CD4-positive, alpha-beta memory T cell (primary cell): ENCODE measurements at regions not wholly inside any gene's neighbourhood (a gene's known extent, or its start where the extent isn't known, plus 50 kb on each side); places are given as distances from the start of the nearest gene placed in this dataset.

Experiments used
- CTCF ChIA-PET: fragments of 350-600 bp; sonication (Branson Sonifier 250); formaldehyde crosslinking; loops from one replicate; lab custom pipeline; 2021; ENCODE audit warnings: inconsistent platforms; ENCODE audit not compliant: partially characterized antibody; lab: Charles Lee
- POLR2A ChIA-PET: fragments of 350-600 bp; sonication (Branson Sonifier 250); formaldehyde crosslinking; loops from one replicate; lab custom pipeline; 2021; ENCODE audit not compliant: partially characterized antibody; lab: Charles Lee
- DNase-seq, 5 donors: peaks; one replicate each; pipeline versions ENCODE4 v3.0.0 to v3.0.0-alpha.2; 2020 to 2022; ENCODE audit warnings: mixed read lengths in 1 of 5
- H3K27ac ChIP-seq: one replicate; pipeline ENCODE4 v1.7.0; 2013; ENCODE audit warnings: low read depth, low read length
- H3K27me3 ChIP-seq: 2 replicates; pipeline ENCODE4 v1.7.0; 2013; ENCODE audit warnings: mild to moderate bottlenecking, low read length, moderate library complexity; ENCODE audit not compliant: insufficient read depth
- H3K36me3 ChIP-seq: 2 replicates; pipeline ENCODE4 v1.7.0; 2013; ENCODE audit warnings: mild to moderate bottlenecking, low read length, moderate library complexity; ENCODE audit not compliant: insufficient read depth
- H3K4me1 ChIP-seq: 2 replicates; pipeline ENCODE4 v1.7.0; 2013; ENCODE audit warnings: mild to moderate bottlenecking, low read length, moderate library complexity; ENCODE audit not compliant: insufficient read depth
- H3K4me3 ChIP-seq, 2 donors: one replicate each; pipeline ENCODE4 v1.7.0; 2013; ENCODE audit warnings: low read length in 2 of 2, mild to moderate bottlenecking in 1 of 2
- H3K9me3 ChIP-seq, 2 donors: one replicate each; pipeline ENCODE4 v1.7.0; 2013; ENCODE audit warnings: low read length in 2 of 2, control low read depth in 1 of 2; ENCODE audit not compliant: control insufficient read depth in 1 of 2
- H3K27ac Mint-ChIP-seq, 7 donors: one replicate each; pipeline ENCODE4 v1.8.0; 2020 to 2021; ENCODE audit warnings: mixed read lengths in 7 of 7, mild to moderate bottlenecking in 6 of 7, inconsistent platforms in 3 of 7, moderate library complexity in 3 of 7
- H3K27me3 Mint-ChIP-seq, 2 donors: one replicate each; pipeline ENCODE4 v1.8.0; 2020 to 2021; ENCODE audit warnings: mixed read lengths in 2 of 2
- H3K36me3 Mint-ChIP-seq, 2 donors: one replicate each; pipeline ENCODE4 v1.8.0; 2020 to 2021; ENCODE audit warnings: mixed read lengths in 2 of 2, inconsistent platforms in 1 of 2, mild to moderate bottlenecking in 1 of 2
- H3K4me1 Mint-ChIP-seq, 4 donors: one replicate each; pipeline ENCODE4 v1.8.0; 2020 to 2021; ENCODE audit warnings: mixed read lengths in 4 of 4, mild to moderate bottlenecking in 1 of 4
- H3K4me3 Mint-ChIP-seq, 8 donors: one replicate each; pipeline ENCODE4 v1.8.0; 2020 to 2021; ENCODE audit warnings: mixed read lengths in 8 of 8, mild to moderate bottlenecking in 7 of 8, moderate library complexity in 6 of 8, inconsistent platforms in 3 of 8
- H3K9me3 Mint-ChIP-seq, 8 donors: one replicate each; pipeline ENCODE4 v1.8.0; 2020 to 2021; ENCODE audit warnings: mixed read lengths in 8 of 8, mild to moderate bottlenecking in 5 of 8, inconsistent platforms in 3 of 8, moderate library complexity in 1 of 8
- intact Hi-C: fragments of 100-400 bp; cut with micrococcal nuclease; formaldehyde crosslinking; loops from one replicate; pipeline ENCODE4 v1.15.1; 2023

- Mint-ChIP-seq H3K36me3 (no peaks in the 10 kb centered on the region), H3K4me1 (no peaks in the 10 kb centered on the region), H3K27me3 (no peaks in the 10 kb centered on the region), H3K9me3 (peaks cover 0 to 15% (median 4%) of the 10 kb centered on the region in 8 donors), H3K27ac (no peak overlapping the region), H3K4me3 (no peak overlapping the region)
- Histone ChIP-seq H3K4me3 (no peak overlapping the region), H3K27ac (no peak overlapping the region), H3K36me3 (no peaks in the 10 kb centered on the region), H3K27me3 (no peaks in the 10 kb centered on the region), H3K9me3 (no peaks in the 10 kb centered on the region), H3K4me1 (no peaks in the 10 kb centered on the region)
- DNase-seq: no peak
- CTCF ChIA-PET: no interaction called here
- POLR2A ChIA-PET: no interaction called here
- intact Hi-C loops: no loop called here
Observed at GRCh38 chr4:179125870-179126269, 1683.6 kb upstream of the AGA start.

- Mint-ChIP-seq H3K9me3 (peaks cover 0 to 12% (median 4%) of the 10 kb centered on the region in 8 donors), H3K4me1 (no peaks in the 10 kb centered on the region), H3K36me3 (no peaks in the 10 kb centered on the region), H3K4me3 (no peak overlapping the region), H3K27ac (no peak overlapping the region), H3K27me3 (no peaks in the 10 kb centered on the region)
- Histone ChIP-seq H3K27ac (no peak overlapping the region), H3K36me3 (no peaks in the 10 kb centered on the region), H3K4me3 (no peak overlapping the region), H3K9me3 (no peaks in the 10 kb centered on the region), H3K4me1 (no peaks in the 10 kb centered on the region), H3K27me3 (no peaks in the 10 kb centered on the region)
- POLR2A ChIA-PET: no interaction called here
- intact Hi-C loops: no loop called here
- DNase-seq: no peak
- CTCF ChIA-PET: no interaction called here
Observed at GRCh38 chr4:179128299-179128698, 1686.1 kb upstream of the AGA start.

- no peak overlapping the region for H3K27ac ChIP-seq
- H3K9me3 ChIP-seq: no peaks in the 10 kb centered on the region
- intact Hi-C loops: no loop called here
- Mint-ChIP-seq H3K36me3 (no peaks in the 10 kb centered on the region), H3K4me1 (no peaks in the 10 kb centered on the region), H3K27me3 (no peaks in the 10 kb centered on the region), H3K4me3 (no peak overlapping the region), H3K27ac (no peak overlapping the region), H3K9me3 (peaks cover 0 to 8% (median 1%) of the 10 kb centered on the region in 8 donors)
- ChIA-PET POLR2A (no interaction called here), CTCF (no interaction called here)
- no peak for DNase-seq
- no peaks in the 10 kb centered on the region for H3K36me3 ChIP-seq
- H3K27me3 ChIP-seq: no peaks in the 10 kb centered on the region
- H3K4me3 ChIP-seq: no peak overlapping the region
- H3K4me1 ChIP-seq: no peaks in the 10 kb centered on the region
Observed at GRCh38 chr4:179130122-179130714, 1688.0 kb upstream of the AGA start.

- H3K36me3 Mint-ChIP-seq: no peaks in the 10 kb centered on the region
- H3K4me1 Mint-ChIP-seq: no peaks in the 10 kb centered on the region
- no peak overlapping the region for H3K4me3 Mint-ChIP-seq
- Histone ChIP-seq H3K9me3 (no peaks in the 10 kb centered on the region), H3K36me3 (no peaks in the 10 kb centered on the region), H3K27ac (no peak overlapping the region), H3K4me1 (no peaks in the 10 kb centered on the region), H3K27me3 (no peaks in the 10 kb centered on the region), H3K4me3 (no peak overlapping the region)
- DNase-seq: no peak
- peaks cover 0 to 10% (median 2%) of the 10 kb centered on the region in 8 donors for H3K9me3 Mint-ChIP-seq
- POLR2A ChIA-PET: no interaction called here
- CTCF ChIA-PET: no interaction called here
- no peaks in the 10 kb centered on the region for H3K27me3 Mint-ChIP-seq
- intact Hi-C loops: no loop called here
- no peak overlapping the region for H3K27ac Mint-ChIP-seq
Observed at GRCh38 chr4:179145746-179146525, 1703.7 kb upstream of the AGA start.

- Histone ChIP-seq H3K27ac (no peak overlapping the region), H3K4me3 (no peak overlapping the region), H3K4me1 (no peaks in the 10 kb centered on the region), H3K36me3 (no peaks in the 10 kb centered on the region), H3K9me3 (peaks cover 0 to 6% of the 10 kb centered on the region in 2 donors), H3K27me3 (no peaks in the 10 kb centered on the region)
- Mint-ChIP-seq H3K27ac (no peak overlapping the region), H3K4me1 (no peaks in the 10 kb centered on the region), H3K9me3 (peaks cover 0 to 10% (median 3%) of the 10 kb centered on the region in 8 donors), H3K4me3 (no peak overlapping the region), H3K27me3 (no peaks in the 10 kb centered on the region), H3K36me3 (no peaks in the 10 kb centered on the region)
- no peak for DNase-seq
- ChIA-PET CTCF (no interaction called here), POLR2A (no interaction called here)
- intact Hi-C loops: no loop called here
Observed at GRCh38 chr4:179151770-179152169, 1709.5 kb upstream of the AGA start.

GRCh38 chr4:179163147-179163546 is 1720.9 kb upstream of the AGA start:
- Mint-ChIP-seq H3K4me1 (no peaks in the 10 kb centered on the region), H3K27ac (no peak overlapping the region), H3K27me3 (no peaks in the 10 kb centered on the region), H3K4me3 (no peak overlapping the region), H3K9me3 (peaks cover 0 to 18% (median 8%) of the 10 kb centered on the region in 8 donors), H3K36me3 (no peaks in the 10 kb centered on the region)
- no peaks in the 10 kb centered on the region for H3K36me3 ChIP-seq
- no peaks in the 10 kb centered on the region for H3K9me3 ChIP-seq
- H3K4me3 ChIP-seq: no peak overlapping the region
- H3K4me1 ChIP-seq: no peaks in the 10 kb centered on the region
- CTCF ChIA-PET: no interaction called here
- DNase-seq: no peak
- H3K27ac ChIP-seq: no peak overlapping the region
- H3K27me3 ChIP-seq: no peaks in the 10 kb centered on the region
- intact Hi-C loops: no loop called here
- POLR2A ChIA-PET: no interaction called here

- intact Hi-C loops: no loop called here
- H3K4me1 Mint-ChIP-seq: no peaks in the 10 kb centered on the region
- peaks cover 0 to 27% (median 10%) of the 10 kb centered on the region in 8 donors for H3K9me3 Mint-ChIP-seq
- H3K27me3 Mint-ChIP-seq: no peaks in the 10 kb centered on the region
- POLR2A ChIA-PET: no interaction called here
- Histone ChIP-seq H3K27me3 (no peaks in the 10 kb centered on the region), H3K36me3 (no peaks in the 10 kb centered on the region), H3K9me3 (no peaks in the 10 kb centered on the region), H3K27ac (no peak overlapping the region), H3K4me3 (no peak overlapping the region), H3K4me1 (no peaks in the 10 kb centered on the region)
- CTCF ChIA-PET: no interaction called here
- no peaks in the 10 kb centered on the region for H3K36me3 Mint-ChIP-seq
- no peak overlapping the region for H3K27ac Mint-ChIP-seq
- DNase-seq: no peak
- no peak overlapping the region for H3K4me3 Mint-ChIP-seq
Observed at GRCh38 chr4:179164267-179164999, 1722.2 kb upstream of the AGA start.
